HEK293 (cell line): ENCODE measurements at regions not wholly inside any gene's neighbourhood (a gene's known extent, or its start where the extent isn't known, plus 50 kb on each side); places are given as distances from the start of the nearest gene placed in this dataset.

Experiments used
- ZNF274 ChIP-seq, 2 experiments: fragments of 200-500 bp in 1 of 2; fragments of 450-650 bp in 1 of 2; sonication (Bioruptor generic) in 1 of 2; formaldehyde crosslinking in 1 of 2; IDR thresholded peaks; 2 replicates each; pipeline versions ENCODE4 v1.5.1 to v1.6.1; 2014 to 2016; ENCODE audit warnings: borderline replicate concordance in 1 of 2, inconsistent platforms in 1 of 2, low read length in 1 of 2, missing biosample characterization in 1 of 2, missing genetic modification characterization in 1 of 2
- TF ChIP-seq, protein P1 (sequence below): fragments of 450-650 bp; formaldehyde crosslinking; IDR thresholded peaks from 2 replicates; pipeline ENCODE4 v1.5.1; 2016; ENCODE audit warnings: missing biosample characterization, missing genetic modification characterization
- TF ChIP-seq, protein P2 (sequence below): fragments of 450-650 bp; formaldehyde crosslinking; IDR thresholded peaks from 2 replicates; pipeline ENCODE4 v1.5.1; 2016; ENCODE audit warnings: missing biosample characterization, missing genetic modification characterization, low read depth

DNA sequence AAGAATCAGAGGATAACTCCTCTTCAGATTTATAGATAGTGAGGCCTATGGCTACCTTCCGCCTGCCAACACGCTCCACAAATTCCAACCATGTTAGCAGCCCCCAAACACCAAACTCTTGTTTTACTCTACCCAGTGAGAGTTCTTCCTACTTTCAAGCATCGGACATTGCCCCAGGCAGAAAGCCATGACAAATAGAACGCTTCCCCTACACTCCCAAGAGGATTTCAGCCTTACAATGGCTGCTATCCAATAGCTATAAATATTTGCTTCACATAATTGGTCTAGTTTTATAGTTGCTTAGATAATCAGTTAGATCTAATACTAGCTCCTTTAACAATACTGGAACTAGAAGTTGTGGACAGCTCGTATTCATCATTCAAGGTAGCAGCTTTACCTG lies 503.4 kb upstream of the VRK2 start:
- TF ChIP-seq, protein P1, sequence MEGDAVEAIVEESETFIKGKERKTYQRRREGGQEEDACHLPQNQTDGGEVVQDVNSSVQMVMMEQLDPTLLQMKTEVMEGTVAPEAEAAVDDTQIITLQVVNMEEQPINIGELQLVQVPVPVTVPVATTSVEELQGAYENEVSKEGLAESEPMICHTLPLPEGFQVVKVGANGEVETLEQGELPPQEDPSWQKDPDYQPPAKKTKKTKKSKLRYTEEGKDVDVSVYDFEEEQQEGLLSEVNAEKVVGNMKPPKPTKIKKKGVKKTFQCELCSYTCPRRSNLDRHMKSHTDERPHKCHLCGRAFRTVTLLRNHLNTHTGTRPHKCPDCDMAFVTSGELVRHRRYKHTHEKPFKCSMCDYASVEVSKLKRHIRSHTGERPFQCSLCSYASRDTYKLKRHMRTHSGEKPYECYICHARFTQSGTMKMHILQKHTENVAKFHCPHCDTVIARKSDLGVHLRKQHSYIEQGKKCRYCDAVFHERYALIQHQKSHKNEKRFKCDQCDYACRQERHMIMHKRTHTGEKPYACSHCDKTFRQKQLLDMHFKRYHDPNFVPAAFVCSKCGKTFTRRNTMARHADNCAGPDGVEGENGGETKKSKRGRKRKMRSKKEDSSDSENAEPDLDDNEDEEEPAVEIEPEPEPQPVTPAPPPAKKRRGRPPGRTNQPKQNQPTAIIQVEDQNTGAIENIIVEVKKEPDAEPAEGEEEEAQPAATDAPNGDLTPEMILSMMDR (tag by site-specific recombination), result no peak
- TF ChIP-seq, protein P2, sequence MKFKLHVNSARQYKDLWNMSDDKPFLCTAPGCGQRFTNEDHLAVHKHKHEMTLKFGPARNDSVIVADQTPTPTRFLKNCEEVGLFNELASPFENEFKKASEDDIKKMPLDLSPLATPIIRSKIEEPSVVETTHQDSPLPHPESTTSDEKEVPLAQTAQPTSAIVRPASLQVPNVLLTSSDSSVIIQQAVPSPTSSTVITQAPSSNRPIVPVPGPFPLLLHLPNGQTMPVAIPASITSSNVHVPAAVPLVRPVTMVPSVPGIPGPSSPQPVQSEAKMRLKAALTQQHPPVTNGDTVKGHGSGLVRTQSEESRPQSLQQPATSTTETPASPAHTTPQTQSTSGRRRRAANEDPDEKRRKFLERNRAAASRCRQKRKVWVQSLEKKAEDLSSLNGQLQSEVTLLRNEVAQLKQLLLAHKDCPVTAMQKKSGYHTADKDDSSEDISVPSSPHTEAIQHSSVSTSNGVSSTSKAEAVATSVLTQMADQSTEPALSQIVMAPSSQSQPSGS (tag by site-specific recombination), result no peak
- TF ChIP-seq ZNF274 (IDR thresholded peaks at IDR 0.05; ENCODE audit: low read length) (no peak), ZNF274 (tag by site-specific recombination; IDR thresholded peaks at IDR 0.05; ENCODE audit: borderline replicate concordance) (no peak)
